Neuronal stem cell (in vitro differentiated cells): ENCODE measurements at regions not wholly inside any gene's neighbourhood (a gene's known extent, or its start where the extent isn't known, plus 50 kb on each side); places are given as distances from the start of the nearest gene placed in this dataset.

Experiments used
- DNase-seq: peaks from one replicate; pipeline ENCODE4 v3.0.0-alpha.2; 2013; ENCODE audit warnings: low spot score
- H2AFZ ChIP-seq: one replicate; pipeline ENCODE4 v1.6.1; 2013; ENCODE audit warnings: mild to moderate bottlenecking, low read length, inconsistent platforms
- H2AK5ac ChIP-seq: 2 replicates; pipeline ENCODE4 v1.6.1; 2013; ENCODE audit warnings: low read depth, mild to moderate bottlenecking, inconsistent platforms, low read length, moderate library complexity, mixed read lengths
- H2BK120ac ChIP-seq: 2 replicates; pipeline ENCODE4 v1.6.1; 2013; ENCODE audit warnings: low read depth, mild to moderate bottlenecking, inconsistent platforms, low read length, moderate library complexity, mixed read lengths
- H2BK12ac ChIP-seq: one replicate; pipeline ENCODE4 v1.6.1; 2013; ENCODE audit warnings: low read length, inconsistent platforms
- H2BK15ac ChIP-seq: 2 replicates; pipeline ENCODE4 v1.6.1; 2013; ENCODE audit warnings: mild to moderate bottlenecking, low read length, inconsistent platforms, mixed read lengths
- H2BK5ac ChIP-seq: one replicate; pipeline ENCODE4 v1.6.1; 2013; ENCODE audit warnings: inconsistent platforms, mild to moderate bottlenecking, low read length, moderate library complexity
- H3K14ac ChIP-seq: one replicate; pipeline ENCODE4 v1.6.1; 2013; ENCODE audit warnings: low read length, inconsistent platforms
- H3K18ac ChIP-seq: 2 replicates; pipeline ENCODE4 v1.6.1; 2013; ENCODE audit warnings: low read length, inconsistent platforms
- H3K23ac ChIP-seq: 2 replicates; pipeline ENCODE4 v1.6.1; 2013; ENCODE audit warnings: low read depth, mild to moderate bottlenecking, mixed read lengths, low read length, inconsistent platforms; ENCODE audit not compliant: poor library complexity
- H3K27ac ChIP-seq: replicated peaks from 3 replicates; pipeline ENCODE4 v1.5.1; 2013; ENCODE audit warnings: low read length, inconsistent platforms
- H3K27me3 ChIP-seq, 3 experiments: 2 replicates each; pipeline ENCODE4 v1.6.1; 2013; ENCODE audit warnings: low read length in 3 of 3, mild to moderate bottlenecking in 2 of 3, inconsistent platforms in 1 of 3, low read depth in 1 of 3, mixed read lengths in 1 of 3, moderate library complexity in 1 of 3; ENCODE audit not compliant: control insufficient read depth in 3 of 3, insufficient read depth in 3 of 3
- H3K36me3 ChIP-seq, 2 donors: replicated peaks in 1 of 2; 2 replicates each; pipeline ENCODE4 v1.6.1; 2013; ENCODE audit warnings: low read length in 2 of 2; ENCODE audit not compliant: control insufficient read depth in 2 of 2, insufficient read depth in 2 of 2
- H3K4ac ChIP-seq: 2 replicates; pipeline ENCODE4 v1.6.1; 2013; ENCODE audit warnings: inconsistent platforms, mild to moderate bottlenecking, low read length, moderate library complexity
- H3K4me1 ChIP-seq, 2 donors: 1 replicate in 1 of 2; 2 replicates in 1 of 2; pipeline ENCODE4 v1.6.1; 2013; ENCODE audit warnings: low read length in 2 of 2, low read depth in 1 of 2; ENCODE audit not compliant: control insufficient read depth in 2 of 2, insufficient read depth in 1 of 2
- H3K4me2 ChIP-seq: one replicate; pipeline ENCODE4 v1.6.1; 2013; ENCODE audit warnings: mild to moderate bottlenecking, low read length, inconsistent platforms; ENCODE audit not compliant: insufficient read depth, poor library complexity, severe bottlenecking
- H3K4me3 ChIP-seq, 2 donors: 2 replicates each; pipeline ENCODE4 v1.5.1; 2013; ENCODE audit warnings: low read length in 2 of 2, mild to moderate bottlenecking in 2 of 2, inconsistent platforms in 1 of 2, moderate library complexity in 1 of 2
- H3K79me1 ChIP-seq: one replicate; pipeline ENCODE4 v1.6.1; 2013; ENCODE audit warnings: low read depth, mild to moderate bottlenecking, inconsistent platforms, low read length, moderate library complexity
- H3K9ac ChIP-seq: one replicate; pipeline ENCODE4 v1.6.1; 2013; ENCODE audit warnings: mild to moderate bottlenecking, low read depth, low read length, inconsistent platforms; ENCODE audit not compliant: poor library complexity
- H3K9me3 ChIP-seq, 2 donors: replicated peaks in 1 of 2; 2 replicates each; pipeline versions ENCODE3 to v1.6.1; 2013; ENCODE audit warnings: low read length in 2 of 2, mild to moderate bottlenecking in 2 of 2, inconsistent platforms in 1 of 2, low read depth in 1 of 2, mixed read lengths in 1 of 2, moderate library complexity in 1 of 2; ENCODE audit not compliant: control insufficient read depth in 2 of 2, insufficient read depth in 1 of 2
- H4K8ac ChIP-seq: one replicate; pipeline ENCODE4 v1.6.1; 2013; ENCODE audit warnings: low read depth, mild to moderate bottlenecking, inconsistent platforms, low read length, moderate library complexity
- H4K91ac ChIP-seq: one replicate; pipeline ENCODE4 v1.6.1; 2013; ENCODE audit warnings: low read length, low read depth, mild to moderate bottlenecking, inconsistent platforms; ENCODE audit not compliant: poor library complexity
- WGBS, 2 donors: extraction: QIAGEN DNeasy Blood & Tissue Kit; methylation state at CpG; one replicate each; pipeline ENCODE4 v1.1.7; 2013; ENCODE audit warnings: missing lambda C conversion rate in 2 of 2, mixed read lengths in 1 of 2; ENCODE audit not compliant: insufficient read length in 2 of 2, insufficient replicate concordance in 1 of 2; ENCODE audit errors: extremely low coverage in 2 of 2; 5-methylcytosine and 5-hydroxymethylcytosine counted together

- Histone ChIP-seq H3K23ac (no peak overlapping the region), H2BK120ac (no peak overlapping the region), H3K18ac (no peak overlapping the region), H2BK15ac (no peak overlapping the region), H3K4me1 (no peaks in the 10 kb centered on the region), H4K91ac (no peak overlapping the region), H2AK5ac (no peak overlapping the region), H3K27me3 (peaks cover 0 to 19% (median 0%) of the 10 kb centered on the region in 3 experiments), H4K8ac (no peak overlapping the region), H3K9me3 (no peaks in the 10 kb centered on the region), H3K4me3 (no peak overlapping the region), H3K27ac (no peak overlapping the region), H3K79me1 (no peaks in the 10 kb centered on the region), H2BK12ac (no peak overlapping the region), H2AFZ (no peak overlapping the region), H3K36me3 (no peaks in the 10 kb centered on the region), H3K14ac (no peak overlapping the region), H3K4me2 (no peak overlapping the region), H3K9ac (no peak overlapping the region), H3K4ac (no peak overlapping the region), H2BK5ac (no peak overlapping the region)
- WGBS, 2 donors: no CpG with 5 or more reads among the region's 11 CpGs
- DNase-seq: no peak
These were observed 57.6 kb downstream of the JRKL start for GRCh38 chr11:96447208-96448110.

GRCh38 chr11:96448225-96448624 is 58.4 kb downstream of the JRKL start:
- no peaks in the 10 kb centered on the region for H3K79me1 ChIP-seq
- no peak overlapping the region for H3K18ac ChIP-seq
- no peak overlapping the region for H3K23ac ChIP-seq
- H3K9ac ChIP-seq: no peak overlapping the region
- no peak overlapping the region for H4K91ac ChIP-seq
- no peak overlapping the region for H4K8ac ChIP-seq
- no peaks in the 10 kb centered on the region for H3K9me3 ChIP-seq
- H3K14ac ChIP-seq: no peak overlapping the region
- peaks cover 0 to 19% (median 0%) of the 10 kb centered on the region in 3 experiments for H3K27me3 ChIP-seq
- no peak overlapping the region for H2BK120ac ChIP-seq
- H2BK12ac ChIP-seq: no peak overlapping the region
- DNase-seq: no peak
- no CpG with 5 or more reads among the region's 3 CpGs for WGBS, 2 donors
- H2AFZ ChIP-seq: no peak overlapping the region
- H3K4me3 ChIP-seq: no peak overlapping the region
- H3K4me1 ChIP-seq: no peaks in the 10 kb centered on the region
- H3K27ac ChIP-seq: no peak overlapping the region
- no peak overlapping the region for H2AK5ac ChIP-seq
- H3K36me3 ChIP-seq: no peaks in the 10 kb centered on the region
- H2BK5ac ChIP-seq: no peak overlapping the region
- H2BK15ac ChIP-seq: no peak overlapping the region
- H3K4me2 ChIP-seq: no peak overlapping the region
- no peak overlapping the region for H3K4ac ChIP-seq

- no peak overlapping the region for H3K27ac ChIP-seq
- no peak for DNase-seq
- H3K18ac ChIP-seq: no peak overlapping the region
- H2AK5ac ChIP-seq: no peak overlapping the region
- H4K91ac ChIP-seq: no peak overlapping the region
- H4K8ac ChIP-seq: no peak overlapping the region
- no peak overlapping the region for H2BK12ac ChIP-seq
- H3K14ac ChIP-seq: no peak overlapping the region
- H3K4me2 ChIP-seq: no peak overlapping the region
- no peak overlapping the region for H2AFZ ChIP-seq
- H3K27me3 ChIP-seq: peaks cover 0 to 4% (median 0%) of the 10 kb centered on the region in 3 experiments
- H3K23ac ChIP-seq: no peak overlapping the region
- H3K4me3 ChIP-seq: no peak overlapping the region
- no peak overlapping the region for H3K4ac ChIP-seq
- no peaks in the 10 kb centered on the region for H3K4me1 ChIP-seq
- H2BK5ac ChIP-seq: no peak overlapping the region
- H3K79me1 ChIP-seq: no peaks in the 10 kb centered on the region
- no peaks in the 10 kb centered on the region for H3K36me3 ChIP-seq
- no peaks in the 10 kb centered on the region for H3K9me3 ChIP-seq
- no peak overlapping the region for H2BK120ac ChIP-seq
- H2BK15ac ChIP-seq: no peak overlapping the region
- no peak overlapping the region for H3K9ac ChIP-seq
These were observed 66.3 kb downstream of the JRKL start for GRCh38 chr11:96456111-96456510.

GRCh38 chr11:96459751-96460150 is 69.9 kb downstream of the JRKL start:
- Histone ChIP-seq H3K18ac (no peak overlapping the region), H3K79me1 (no peaks in the 10 kb centered on the region), H3K4me1 (peaks cover 0 to 3% of the 10 kb centered on the region in 2 donors), H2AFZ (no peak overlapping the region), H3K14ac (no peak overlapping the region), H3K23ac (no peak overlapping the region), H3K4me3 (no peak overlapping the region), H4K91ac (no peak overlapping the region), H3K9ac (no peak overlapping the region), H3K9me3 (no peaks in the 10 kb centered on the region), H2BK15ac (no peak overlapping the region), H3K36me3 (no peaks in the 10 kb centered on the region), H2BK5ac (no peak overlapping the region), H2BK120ac (no peak overlapping the region), H3K27ac (no peak overlapping the region), H2BK12ac (no peak overlapping the region), H3K4me2 (no peak overlapping the region), H3K4ac (no peak overlapping the region), H3K27me3 (peaks cover 0 to 2% (median 0%) of the 10 kb centered on the region in 3 experiments), H4K8ac (no peak overlapping the region), H2AK5ac (no peak overlapping the region)
- no peak for DNase-seq
- WGBS, 2 donors: no CpG with 5 or more reads among the region's 3 CpGs
